HG03469 (cell line): ENCODE measurements at regions not wholly inside any gene's neighbourhood (a gene's known extent, or its start where the extent isn't known, plus 50 kb on each side); places are given as distances from the start of the nearest gene placed in this dataset.
A peak's percentile ranks its signal among the peaks of the same experiment; 100 is the strongest.
"Not testable (repeated sequence)": the region's sequence is repeated elsewhere in the genome, so short reads cannot be mapped to it uniquely, and the experiment has no call there.

Source experiments
- ATAC-seq: cut with Tn5 transposase; IDR thresholded peaks from one replicate; pipeline ENCODE4 v1.9.1; 2021; ENCODE audit warnings: mild to moderate bottlenecking, moderate library complexity, moderate number of reproducible peaks; ENCODE audit not compliant: unreplicated experiment

GRCh38 chr9:72433616-72434267, 68.7 kb upstream of the ZFAND5 start:
- ATAC-seq, result not testable (repeated sequence)

GRCh38 chr9:72431036-72431435, 66.0 kb upstream of the ZFAND5 start:
- no peak for ATAC-seq

- no peak for ATAC-seq
Measured at GRCh38 chr9:72428329-72428728, 63.3 kb upstream of the ZFAND5 start.

GRCh38 chr9:72427801-72428200, 62.8 kb upstream of the ZFAND5 start:
- no peak for ATAC-seq

- ATAC-seq, result no peak
Measured at GRCh38 chr9:72424131-72424530, 59.1 kb upstream of the ZFAND5 start.

GRCh38 chr9:72422214-72422613, 57.2 kb upstream of the ZFAND5 start:
- ATAC-seq, result no peak

GRCh38 chr9:72420783-72421182, 55.8 kb upstream of the ZFAND5 start:
- no peak for ATAC-seq

GRCh38 chr9:72415948-72416347, 50.9 kb upstream of the ZFAND5 start:
- ATAC-seq, result no peak

- ATAC-seq, result peak; percentile 56
Measured at GRCh38 chr9:72415163-72415562, 50.2 kb upstream of the ZFAND5 start.
